Loucy (cell line): ENCODE measurements at regions not wholly inside any gene's neighbourhood (a gene's known extent, or its start where the extent isn't known, plus 50 kb on each side); places are given as distances from the start of the nearest gene placed in this dataset.

Source experiments
- CTCF ChIP-seq: fragments of 200-600 bp; sonication (generic); conservative IDR thresholded peaks from 2 replicates; pipeline ENCODE4 v1.5.1; 2014; ENCODE audit warnings: mild to moderate bottlenecking, antibody characterized with exemption, low read length
- EZH2phosphoT487 ChIP-seq: fragments of 200-600 bp; IDR thresholded peaks from 2 replicates; pipeline ENCODE4 v1.6.1; 2018; ENCODE audit warnings: antibody characterized with exemption, mild to moderate bottlenecking, moderate library complexity, borderline replicate concordance

GRCh38 chr4:110886856-110887255, 264.0 kb upstream of the PITX2 start:
- TF ChIP-seq CTCF, result no peak
- no peak for TF ChIP-seq EZH2phosphoT487
